Esophagus squamous epithelium (tissue), 4 donors: ENCODE measurements at regions not wholly inside any gene's neighbourhood (a gene's known extent, or its start where the extent isn't known, plus 50 kb on each side); places are given as distances from the start of the nearest gene placed in this dataset.

Source experiments
- POLR2A ChIP-seq, 4 donors: fragments of 450-650 bp; IDR thresholded peaks; one replicate each; pipeline ENCODE4 v1.6.1; 2017; ENCODE audit warnings: antibody characterized with exemption in 4 of 4, mild to moderate bottlenecking in 4 of 4, moderate library complexity in 3 of 4
- TF ChIP-seq, protein P1 (sequence below), 6 experiments: fragments of 450-650 bp in 4 of 6; fragments of 200-600 bp in 2 of 6; sonication (generic) in 2 of 6; IDR thresholded peaks; one replicate each; pipeline ENCODE4 v1.5.1; 2016 to 2019; ENCODE audit warnings: antibody characterized with exemption in 6 of 6, mild to moderate bottlenecking in 4 of 6, moderate library complexity in 4 of 6

DNA sequence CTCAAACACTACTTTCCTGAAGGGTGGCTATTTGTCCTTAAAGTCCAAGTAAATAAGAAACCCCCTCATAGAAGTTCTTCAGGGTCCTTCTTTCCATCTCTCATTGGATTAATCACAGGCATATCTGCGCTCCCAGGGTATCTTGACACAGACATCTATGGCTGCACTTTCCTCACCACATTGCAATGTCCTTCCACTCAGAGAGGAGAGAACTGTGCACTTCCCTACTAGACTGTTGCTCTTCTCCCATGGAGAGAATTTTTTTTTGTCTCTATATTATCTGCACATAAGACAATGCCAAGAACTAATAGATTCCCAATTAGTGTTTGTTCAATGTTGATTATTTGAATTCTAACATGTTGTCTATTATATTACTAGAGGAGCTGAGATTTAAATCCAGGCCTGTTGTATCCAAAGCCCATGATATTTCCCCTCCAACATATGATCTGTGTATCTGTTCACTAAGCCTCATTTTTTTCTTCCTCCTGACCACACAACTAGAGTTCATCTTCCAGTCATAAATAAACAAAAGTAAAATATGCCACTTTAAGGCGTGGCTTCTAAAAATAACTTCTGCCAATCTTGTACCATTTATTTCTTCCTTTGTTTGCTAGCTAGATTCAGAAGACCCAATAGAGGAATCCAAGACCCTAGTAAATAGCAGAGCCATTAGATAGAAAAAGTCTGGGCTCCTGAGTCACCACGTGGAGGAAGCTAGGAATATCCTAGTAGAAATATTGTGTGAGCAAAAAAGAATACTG is 61.5 kb upstream of the FAM241A start:
- TF ChIP-seq, protein P1, sequence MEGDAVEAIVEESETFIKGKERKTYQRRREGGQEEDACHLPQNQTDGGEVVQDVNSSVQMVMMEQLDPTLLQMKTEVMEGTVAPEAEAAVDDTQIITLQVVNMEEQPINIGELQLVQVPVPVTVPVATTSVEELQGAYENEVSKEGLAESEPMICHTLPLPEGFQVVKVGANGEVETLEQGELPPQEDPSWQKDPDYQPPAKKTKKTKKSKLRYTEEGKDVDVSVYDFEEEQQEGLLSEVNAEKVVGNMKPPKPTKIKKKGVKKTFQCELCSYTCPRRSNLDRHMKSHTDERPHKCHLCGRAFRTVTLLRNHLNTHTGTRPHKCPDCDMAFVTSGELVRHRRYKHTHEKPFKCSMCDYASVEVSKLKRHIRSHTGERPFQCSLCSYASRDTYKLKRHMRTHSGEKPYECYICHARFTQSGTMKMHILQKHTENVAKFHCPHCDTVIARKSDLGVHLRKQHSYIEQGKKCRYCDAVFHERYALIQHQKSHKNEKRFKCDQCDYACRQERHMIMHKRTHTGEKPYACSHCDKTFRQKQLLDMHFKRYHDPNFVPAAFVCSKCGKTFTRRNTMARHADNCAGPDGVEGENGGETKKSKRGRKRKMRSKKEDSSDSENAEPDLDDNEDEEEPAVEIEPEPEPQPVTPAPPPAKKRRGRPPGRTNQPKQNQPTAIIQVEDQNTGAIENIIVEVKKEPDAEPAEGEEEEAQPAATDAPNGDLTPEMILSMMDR (IDR thresholded peaks at IDR 0.05): no peak
- TF ChIP-seq POLR2A (IDR thresholded peaks at IDR 0.05): no peak
